ENCODE measurements at regions not wholly inside any gene's neighbourhood (a gene's known extent, or its start where the extent isn't known, plus 50 kb on each side); places are given as distances from the start of the nearest gene placed in this dataset.
"Not testable (repeated sequence)": the region's sequence is repeated elsewhere in the genome, so short reads cannot be mapped to it uniquely, and the experiment has no call there.

GRCh38 chr1:208349694-208350330 is 105.6 kb upstream of the PLXNA2 start:
- DNase-seq: no peak

- no peak for DNase-seq
Observed at GRCh38 chr1:208350815-208351214, 106.6 kb upstream of the PLXNA2 start.

GRCh38 chr1:208351838-208352237 is 107.7 kb upstream of the PLXNA2 start:
- no peak for DNase-seq

- DNase-seq: not testable (repeated sequence)
Observed at GRCh38 chr1:208353797-208354196, 109.6 kb upstream of the PLXNA2 start.

GRCh38 chr1:208357644-208358507 is 113.7 kb upstream of the PLXNA2 start:
- no peak for DNase-seq

GRCh38 chr1:208358651-208359050 is 114.5 kb upstream of the PLXNA2 start:
- no peak for DNase-seq

GRCh38 chr1:208362011-208362410 is 117.8 kb upstream of the PLXNA2 start:
- no peak for DNase-seq

- no peak for DNase-seq
Observed at GRCh38 chr1:208366559-208366958, 122.4 kb upstream of the PLXNA2 start.

- no peak for DNase-seq
Observed at GRCh38 chr1:208369045-208369444, 124.9 kb upstream of the PLXNA2 start.

GRCh38 chr1:208369658-208370057 is 125.5 kb upstream of the PLXNA2 start:
- no peak for DNase-seq

GRCh38 chr1:208374391-208374941 is 130.3 kb upstream of the PLXNA2 start:
- no peak for DNase-seq

GRCh38 chr1:208381481-208381880 is 137.3 kb upstream of the PLXNA2 start:
- DNase-seq: no peak

- DNase-seq: no peak
Observed at GRCh38 chr1:208387908-208388811, 144.0 kb upstream of the PLXNA2 start.

- no peak for DNase-seq
Observed at GRCh38 chr1:208393416-208393815, 149.2 kb upstream of the PLXNA2 start.

- DNase-seq: no peak
Observed at GRCh38 chr1:208393826-208394225, 149.6 kb upstream of the PLXNA2 start.

- DNase-seq: no peak
Observed at GRCh38 chr1:208397286-208397685, 153.1 kb upstream of the PLXNA2 start.

GRCh38 chr1:208405014-208405413 is 160.8 kb upstream of the PLXNA2 start:
- DNase-seq: no peak

- DNase-seq: no peak
Observed at GRCh38 chr1:208409176-208409575, 165.0 kb upstream of the PLXNA2 start.

- no peak for DNase-seq
Observed at GRCh38 chr1:208410409-208410808, 166.2 kb upstream of the PLXNA2 start.

- no peak for DNase-seq
Observed at GRCh38 chr1:208413006-208413405, 168.8 kb upstream of the PLXNA2 start.

GRCh38 chr1:208418667-208419066 is 174.5 kb upstream of the PLXNA2 start:
- DNase-seq: no peak

- no peak for DNase-seq
Observed at GRCh38 chr1:208419746-208420420, 175.7 kb upstream of the PLXNA2 start.

All from NCI-H2029 treated with DMSO at 0.1 percent for 48 hours (cell line).